ENCODE measurements at regions not wholly inside any gene's neighbourhood (a gene's known extent, or its start where the extent isn't known, plus 50 kb on each side); places are given as distances from the start of the nearest gene placed in this dataset.
A peak's percentile ranks its signal among the peaks of the same experiment; 100 is the strongest.

DNA sequence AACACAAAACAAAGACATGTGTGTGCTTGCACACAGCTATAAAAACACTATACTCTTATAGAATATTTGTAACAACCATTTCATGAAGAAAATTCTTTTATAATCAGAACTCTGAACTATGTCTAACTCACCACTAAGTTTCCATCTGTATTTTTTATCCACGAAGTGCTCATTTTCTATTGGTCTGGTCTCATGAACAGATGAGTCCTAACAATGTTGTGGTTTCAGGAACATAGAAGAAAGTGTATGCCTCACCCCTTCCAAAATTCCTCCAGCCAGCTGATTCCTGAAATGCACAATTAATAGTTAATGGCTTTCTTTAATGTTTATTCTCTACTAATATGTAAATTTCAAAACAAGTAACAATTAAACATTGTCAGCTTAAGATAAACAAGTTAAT, 325.3 kb upstream of the GRAMD2B start:
- Mint-ChIP-seq H3K36me3 (peaks cover 0 to 3% (median 0%) of the 10 kb centered on the region in 5 donors), H3K27me3 (no peaks in the 10 kb centered on the region), H3K9me3 (peaks cover 0 to 11% (median 4%) of the 10 kb centered on the region in 11 donors), H3K4me3 (no peak overlapping the region), H3K4me1 (no peaks in the 10 kb centered on the region), H3K27ac (no peak overlapping the region)
- Histone ChIP-seq H3K27me3 (ENCODE audit: control insufficient read depth in 2 of 2, insufficient read depth in 2 of 2, low read length in 2 of 2) (no peaks in the 10 kb centered on the region), H3K4me1 (ENCODE audit: control insufficient read depth in 2 of 2, insufficient read depth in 2 of 2, low read length in 2 of 2) (no peaks in the 10 kb centered on the region), H3K4me3 (ENCODE audit: low read length) (no peak overlapping the region), H3K36me3 (ENCODE audit: control insufficient read depth in 2 of 3, insufficient read depth in 3 of 3, low read length in 3 of 3) (no peaks in the 10 kb centered on the region), H3K27ac (ENCODE audit: low read depth, low read length) (no peak overlapping the region), H3K9me3 (ENCODE audit: control insufficient read depth in 2 of 3, low read length in 3 of 3) (no peaks in the 10 kb centered on the region)
- POLR2A ChIA-PET, result no interaction called here
- DNase-seq (no peak), ATAC-seq (no peak)
- intact Hi-C loops (cut with micrococcal nuclease), result no loop called here
- CTCF ChIA-PET, result no interaction called here

- ChIA-PET CTCF (no interaction called here), POLR2A (no interaction called here)
- Mint-ChIP-seq H3K27me3 (no peaks in the 10 kb centered on the region), H3K36me3 (peaks cover 0 to 3% (median 0%) of the 10 kb centered on the region in 5 donors), H3K4me3 (no peak overlapping the region), H3K27ac (no peak overlapping the region), H3K9me3 (peaks cover 0 to 11% (median 4%) of the 10 kb centered on the region in 11 donors), H3K4me1 (no peaks in the 10 kb centered on the region)
- DNase-seq (no peak), ATAC-seq (no peak)
- no peaks in the 10 kb centered on the region for H3K9me3 ChIP-seq (ENCODE audit: control insufficient read depth in 2 of 3, low read length in 3 of 3)
- no peaks in the 10 kb centered on the region for H3K27me3 ChIP-seq (ENCODE audit: control insufficient read depth in 2 of 2, insufficient read depth in 2 of 2, low read length in 2 of 2)
- H3K27ac ChIP-seq (ENCODE audit: low read depth, low read length), result no peak overlapping the region
- H3K4me3 ChIP-seq (ENCODE audit: low read length), result no peak overlapping the region
- H3K36me3 ChIP-seq (ENCODE audit: control insufficient read depth in 2 of 3, insufficient read depth in 3 of 3, low read length in 3 of 3), result no peaks in the 10 kb centered on the region
- intact Hi-C loops (cut with micrococcal nuclease), result no loop called here
- H3K4me1 ChIP-seq (ENCODE audit: control insufficient read depth in 2 of 2, insufficient read depth in 2 of 2, low read length in 2 of 2), result no peaks in the 10 kb centered on the region
Observed at GRCh38 chr5:126098330-126099017, 324.7 kb upstream of the GRAMD2B start.

- Histone ChIP-seq H3K27ac (ENCODE audit: low read depth, low read length) (no peak overlapping the region), H3K27me3 (ENCODE audit: control insufficient read depth in 2 of 2, insufficient read depth in 2 of 2, low read length in 2 of 2) (no peaks in the 10 kb centered on the region), H3K9me3 (ENCODE audit: control insufficient read depth in 2 of 3, low read length in 3 of 3) (no peaks in the 10 kb centered on the region), H3K4me1 (ENCODE audit: control insufficient read depth in 2 of 2, insufficient read depth in 2 of 2, low read length in 2 of 2) (no peaks in the 10 kb centered on the region), H3K36me3 (ENCODE audit: control insufficient read depth in 2 of 3, insufficient read depth in 3 of 3, low read length in 3 of 3) (no peaks in the 10 kb centered on the region), H3K4me3 (ENCODE audit: low read length) (no peak overlapping the region)
- Mint-ChIP-seq H3K36me3 (peaks cover 0 to 3% (median 0%) of the 10 kb centered on the region in 5 donors), H3K27ac (peak overlapping the region in 1 of 9 donors; percentile 43), H3K4me1 (no peaks in the 10 kb centered on the region), H3K27me3 (no peaks in the 10 kb centered on the region), H3K9me3 (peaks cover 0 to 11% (median 4%) of the 10 kb centered on the region in 11 donors), H3K4me3 (no peak overlapping the region)
- no peak for ATAC-seq
- ChIA-PET CTCF (no interaction called here), POLR2A (no interaction called here)
- DNase-seq, result no peak
- intact Hi-C loops (cut with micrococcal nuclease), result no loop called here
Observed at GRCh38 chr5:126099077-126099476, 324.1 kb upstream of the GRAMD2B start.

DNA sequence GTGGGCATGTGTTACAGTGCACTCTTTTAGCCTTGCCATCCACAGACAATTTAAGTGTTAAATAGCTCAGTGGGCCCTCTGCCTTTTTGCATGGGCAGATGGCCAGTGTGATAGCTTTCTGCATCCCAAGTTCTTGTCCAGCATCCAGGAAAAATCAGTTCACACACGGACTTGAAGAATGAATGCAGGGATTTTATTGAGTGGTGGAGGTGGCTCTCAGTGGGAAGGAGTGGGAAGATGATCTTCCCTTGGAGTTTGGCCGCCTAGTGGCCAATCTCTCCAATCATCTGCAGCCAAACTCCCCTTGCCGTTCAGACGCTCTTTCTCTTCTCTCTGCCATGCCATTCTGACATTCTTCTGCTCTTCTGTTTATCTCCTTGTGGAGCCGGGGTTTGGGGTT, 322.4 kb upstream of the GRAMD2B start:
- H3K36me3 Mint-ChIP-seq, result peaks cover 0 to 3% (median 0%) of the 10 kb centered on the region in 5 donors
- no peaks in the 10 kb centered on the region for H3K36me3 ChIP-seq (ENCODE audit: control insufficient read depth in 2 of 3, insufficient read depth in 3 of 3, low read length in 3 of 3)
- no peak overlapping the region for H3K4me3 Mint-ChIP-seq
- no peaks in the 10 kb centered on the region for H3K4me1 ChIP-seq (ENCODE audit: control insufficient read depth in 2 of 2, insufficient read depth in 2 of 2, low read length in 2 of 2)
- POLR2A ChIA-PET, result no interaction called here
- no peak overlapping the region for H3K27ac Mint-ChIP-seq
- intact Hi-C loops (cut with micrococcal nuclease), result no loop called here
- H3K27ac ChIP-seq (ENCODE audit: low read depth, low read length), result no peak overlapping the region
- DNase-seq (no peak), ATAC-seq (no peak)
- no peaks in the 10 kb centered on the region for H3K9me3 ChIP-seq (ENCODE audit: control insufficient read depth in 2 of 3, low read length in 3 of 3)
- CTCF ChIA-PET, result no interaction called here
- no peak overlapping the region for H3K4me3 ChIP-seq (ENCODE audit: low read length)
- no peaks in the 10 kb centered on the region for H3K27me3 ChIP-seq (ENCODE audit: control insufficient read depth in 2 of 2, insufficient read depth in 2 of 2, low read length in 2 of 2)
- H3K9me3 Mint-ChIP-seq, result peaks cover 0 to 11% (median 4%) of the 10 kb centered on the region in 11 donors
- no peaks in the 10 kb centered on the region for H3K27me3 Mint-ChIP-seq
- no peaks in the 10 kb centered on the region for H3K4me1 Mint-ChIP-seq

DNA sequence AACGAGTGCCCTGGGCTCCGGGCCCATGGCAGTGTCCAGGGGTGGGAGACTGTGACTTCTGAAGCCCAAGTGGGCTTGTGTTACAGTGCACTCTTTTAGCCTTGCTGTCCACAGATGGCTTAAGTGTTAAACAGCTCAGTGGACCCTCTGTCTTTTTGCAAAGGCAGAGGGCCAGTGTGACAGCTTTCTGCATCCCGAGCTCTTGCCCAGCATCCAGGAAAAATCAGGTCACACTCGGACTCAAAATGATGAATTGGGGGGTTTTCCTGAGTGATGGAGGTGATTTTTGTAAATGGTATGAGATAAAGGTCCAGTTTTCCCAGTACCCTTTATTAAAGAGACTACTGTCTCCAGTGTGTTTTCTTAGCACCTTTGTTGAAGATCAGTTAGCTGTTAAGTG, 321.3 kb upstream of the GRAMD2B start:
- Mint-ChIP-seq H3K4me3 (no peak overlapping the region), H3K27me3 (no peaks in the 10 kb centered on the region), H3K36me3 (peaks cover 0 to 3% (median 0%) of the 10 kb centered on the region in 5 donors), H3K9me3 (peaks cover 0 to 9% (median 4%) of the 10 kb centered on the region in 11 donors), H3K27ac (no peak overlapping the region), H3K4me1 (no peaks in the 10 kb centered on the region)
- DNase-seq (no peak), ATAC-seq (no peak)
- Histone ChIP-seq H3K27ac (ENCODE audit: low read depth, low read length) (no peak overlapping the region), H3K36me3 (ENCODE audit: control insufficient read depth in 2 of 3, insufficient read depth in 3 of 3, low read length in 3 of 3) (no peaks in the 10 kb centered on the region), H3K27me3 (ENCODE audit: control insufficient read depth in 2 of 2, insufficient read depth in 2 of 2, low read length in 2 of 2) (no peaks in the 10 kb centered on the region), H3K9me3 (ENCODE audit: control insufficient read depth in 2 of 3, low read length in 3 of 3) (no peaks in the 10 kb centered on the region), H3K4me3 (ENCODE audit: low read length) (no peak overlapping the region), H3K4me1 (ENCODE audit: control insufficient read depth in 2 of 2, insufficient read depth in 2 of 2, low read length in 2 of 2) (no peaks in the 10 kb centered on the region)
- POLR2A ChIA-PET, result no interaction called here
- intact Hi-C loops (cut with micrococcal nuclease), result no loop called here
- CTCF ChIA-PET, result no interaction called here

GRCh38 chr5:126103050-126103449, 320.2 kb upstream of the GRAMD2B start:
- ChIA-PET CTCF (no interaction called here), POLR2A (no interaction called here)
- no peak for DNase-seq
- Mint-ChIP-seq H3K4me3 (no peak overlapping the region), H3K27me3 (no peaks in the 10 kb centered on the region), H3K9me3 (peaks cover 0 to 14% (median 3%) of the 10 kb centered on the region in 11 donors), H3K36me3 (peaks cover 0 to 3% (median 0%) of the 10 kb centered on the region in 5 donors), H3K27ac (no peak overlapping the region), H3K4me1 (no peaks in the 10 kb centered on the region)
- no peaks in the 10 kb centered on the region for H3K9me3 ChIP-seq (ENCODE audit: control insufficient read depth in 2 of 3, low read length in 3 of 3)
- H3K36me3 ChIP-seq (ENCODE audit: control insufficient read depth in 2 of 3, insufficient read depth in 3 of 3, low read length in 3 of 3), result no peaks in the 10 kb centered on the region
- no peak overlapping the region for H3K4me3 ChIP-seq (ENCODE audit: low read length)
- no peaks in the 10 kb centered on the region for H3K4me1 ChIP-seq (ENCODE audit: control insufficient read depth in 2 of 2, insufficient read depth in 2 of 2, low read length in 2 of 2)
- H3K27me3 ChIP-seq (ENCODE audit: control insufficient read depth in 2 of 2, insufficient read depth in 2 of 2, low read length in 2 of 2), result no peaks in the 10 kb centered on the region
- intact Hi-C loops (cut with micrococcal nuclease), result no loop called here
- H3K27ac ChIP-seq (ENCODE audit: low read depth, low read length), result no peak overlapping the region
- no peak for ATAC-seq

DNA sequence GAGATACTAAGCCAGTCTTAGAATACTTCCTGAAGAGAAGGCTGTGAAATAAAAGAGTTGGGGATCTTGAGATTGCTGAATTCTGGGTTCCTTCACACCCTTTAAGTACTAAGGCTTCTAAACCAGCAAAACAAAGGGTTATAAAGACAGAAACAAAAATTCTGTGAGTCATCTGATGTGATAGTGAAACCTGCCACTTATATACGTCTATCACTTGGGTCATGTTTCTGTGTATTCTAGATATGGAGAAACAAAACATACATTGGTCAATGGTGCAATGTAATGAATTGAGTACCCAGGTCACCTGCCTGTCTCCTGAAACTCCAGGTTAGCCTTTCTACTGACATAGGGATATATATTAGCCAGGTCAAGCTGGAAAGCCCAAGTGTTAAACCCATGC, 319.3 kb upstream of the GRAMD2B start:
- POLR2A ChIA-PET, result no interaction called here
- Histone ChIP-seq H3K9me3 (ENCODE audit: control insufficient read depth in 2 of 3, low read length in 3 of 3) (no peaks in the 10 kb centered on the region), H3K4me1 (ENCODE audit: control insufficient read depth in 2 of 2, insufficient read depth in 2 of 2, low read length in 2 of 2) (no peaks in the 10 kb centered on the region), H3K4me3 (ENCODE audit: low read length) (no peak overlapping the region), H3K27ac (ENCODE audit: low read depth, low read length) (no peak overlapping the region), H3K36me3 (ENCODE audit: control insufficient read depth in 2 of 3, insufficient read depth in 3 of 3, low read length in 3 of 3) (no peaks in the 10 kb centered on the region), H3K27me3 (ENCODE audit: control insufficient read depth in 2 of 2, insufficient read depth in 2 of 2, low read length in 2 of 2) (no peaks in the 10 kb centered on the region)
- H3K27ac Mint-ChIP-seq, result no peak overlapping the region
- CTCF ChIA-PET, result no interaction called here
- no peak for ATAC-seq
- peaks cover 0 to 14% (median 4%) of the 10 kb centered on the region in 11 donors for H3K9me3 Mint-ChIP-seq
- no peaks in the 10 kb centered on the region for H3K27me3 Mint-ChIP-seq
- no peaks in the 10 kb centered on the region for H3K4me1 Mint-ChIP-seq
- intact Hi-C loops (cut with micrococcal nuclease), result loop anchor here in 1 of 2 donors (2.0 kb wide), 1 partner anchor 61 kb away; no protein-coding TSS in a partner anchor
- no peak for DNase-seq
- H3K36me3 Mint-ChIP-seq, result peaks cover 0 to 3% (median 0%) of the 10 kb centered on the region in 5 donors
- H3K4me3 Mint-ChIP-seq, result no peak overlapping the region

All from naive thymus-derived CD4-positive, alpha-beta T cell (primary cell).